Fibroblast of pulmonary artery (primary cell): ENCODE measurements at regions not wholly inside any gene's neighbourhood (a gene's known extent, or its start where the extent isn't known, plus 50 kb on each side); places are given as distances from the start of the nearest gene placed in this dataset.

ENCODE experiments used
- DNase-seq: peaks from one replicate; pipeline ENCODE4 v3.0.0-alpha.2; 2010; ENCODE audit warnings: low read depth
- H3K4me3 ChIP-seq: replicated peaks from 2 replicates; pipeline ENCODE4 v1.5.1; 2011; ENCODE audit warnings: low read depth, mild to moderate bottlenecking, control low read depth, low read length, moderate library complexity
- CTCF ChIP-seq: IDR thresholded peaks from 2 replicates; pipeline ENCODE4 v1.5.1; 2011; ENCODE audit warnings: mild to moderate bottlenecking, control low read depth, low read length, inconsistent platforms; ENCODE audit errors: missing control alignments

DNA sequence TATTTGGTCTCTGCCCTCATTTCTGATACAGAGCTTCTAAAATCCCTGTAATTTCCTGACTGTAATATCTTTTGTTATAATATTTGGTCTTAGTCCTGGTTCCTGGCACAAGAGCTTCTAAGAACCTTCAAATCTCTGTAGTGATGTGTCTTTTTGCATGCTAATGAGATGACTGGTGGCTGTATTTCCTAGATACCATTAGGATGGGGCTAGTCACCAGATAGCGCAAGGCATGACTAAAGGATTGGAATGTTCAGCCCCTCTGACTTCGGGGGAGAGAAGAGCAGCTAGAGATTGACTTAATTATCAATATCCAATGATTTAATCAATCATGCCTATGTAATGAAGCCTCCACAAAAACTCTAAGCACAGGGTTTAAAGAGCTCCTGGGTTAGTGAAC is 620.8 kb upstream of the ACVR2A start:
- no peak for DNase-seq
- TF ChIP-seq CTCF = no peak
- no peak overlapping the region for H3K4me3 ChIP-seq

DNA sequence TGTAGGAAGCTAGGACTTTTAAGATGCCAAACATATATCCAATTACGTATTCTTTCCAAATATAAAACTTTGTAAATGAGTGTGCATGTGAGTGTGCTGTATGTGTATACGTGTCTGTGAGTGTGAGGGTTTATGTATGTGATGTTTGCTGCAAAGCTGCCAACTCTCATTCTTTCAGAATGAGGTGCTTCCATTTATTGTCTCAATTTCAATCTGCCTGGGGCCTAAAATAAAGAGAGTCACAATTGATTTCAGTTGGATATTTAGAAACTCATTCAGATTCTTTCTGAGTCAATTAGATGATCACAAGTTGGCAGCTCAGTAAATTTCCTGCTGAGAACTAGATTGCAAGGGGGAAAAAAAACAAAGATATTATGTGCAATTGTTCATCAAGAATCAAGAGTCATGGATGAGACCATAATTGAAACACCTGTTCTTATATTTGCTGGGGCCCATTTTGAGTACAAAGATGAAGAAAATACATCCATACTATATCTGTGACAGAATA is 621.2 kb upstream of the ACVR2A start:
- no peak for DNase-seq
- no peak for TF ChIP-seq CTCF
- H3K4me3 ChIP-seq = no peak overlapping the region

GRCh38 chr2:147223119-147223518 is 621.7 kb upstream of the ACVR2A start:
- TF ChIP-seq CTCF = no peak
- no peak for DNase-seq
- H3K4me3 ChIP-seq = no peak overlapping the region

GRCh38 chr2:147222506-147222905 is 622.3 kb upstream of the ACVR2A start:
- no peak for TF ChIP-seq CTCF
- DNase-seq = no peak
- no peak overlapping the region for H3K4me3 ChIP-seq

- H3K4me3 ChIP-seq = no peak overlapping the region
- no peak for DNase-seq
- TF ChIP-seq CTCF = no peak
Measured at GRCh38 chr2:147214914-147215313, 629.9 kb upstream of the ACVR2A start.

DNA sequence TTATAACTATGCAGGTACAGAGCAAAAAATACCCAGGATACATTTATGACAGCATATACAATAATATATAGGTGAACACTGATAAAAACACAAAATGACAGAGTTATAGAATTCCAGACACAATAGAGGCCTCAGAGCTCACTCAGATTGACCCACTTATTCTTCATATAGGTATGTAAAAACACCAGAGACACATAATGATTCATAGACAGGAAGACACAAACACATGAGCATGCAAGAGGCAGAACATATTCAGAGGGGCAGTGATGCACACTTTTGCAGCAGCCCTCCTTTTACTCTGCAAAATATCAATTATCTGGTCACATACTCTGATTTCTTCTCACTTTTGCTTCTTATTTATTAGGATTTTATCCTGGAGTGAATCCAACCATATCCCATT is 633.3 kb upstream of the ACVR2A start:
- no peak for DNase-seq
- TF ChIP-seq CTCF = no peak
- H3K4me3 ChIP-seq = no peak overlapping the region

DNA sequence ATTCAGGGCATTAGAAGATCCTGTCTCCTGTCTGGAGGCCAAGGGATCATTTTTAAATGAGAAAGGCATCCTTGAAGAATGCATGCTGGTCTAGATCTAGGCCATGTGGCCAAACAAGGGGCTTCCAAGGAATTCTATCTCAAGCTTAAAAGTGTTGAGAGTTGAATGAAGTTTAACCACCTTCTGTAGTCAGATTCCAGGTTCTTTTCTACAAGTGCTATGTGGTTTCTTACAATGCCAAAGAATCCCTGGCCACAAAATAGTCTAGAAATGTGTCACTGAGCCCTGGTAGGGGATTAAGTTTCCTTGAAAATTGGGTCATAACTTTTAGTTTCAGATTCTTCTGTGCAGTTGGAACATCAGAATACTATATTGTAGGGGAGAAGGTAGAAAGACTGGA is 640.7 kb upstream of the ACVR2A start:
- TF ChIP-seq CTCF = no peak
- H3K4me3 ChIP-seq = no peak overlapping the region
- DNase-seq = peak; percentile 25
